ENCODE measurements at regions not wholly inside any gene's neighbourhood (a gene's known extent, or its start where the extent isn't known, plus 50 kb on each side); places are given as distances from the start of the nearest gene placed in this dataset.

GRCh38 chr21:43348170-43348766 is 78.7 kb downstream of the SIK1 start:
- no TSS peak for BruUV-seq (replicated peaks)
- Histone ChIP-seq H3K27ac (ENCODE audit: low read depth, low read length) (no peak overlapping the region), H3K4me3 (replicated peaks in 1 of 2; ENCODE audit: low read depth in 1 of 2, low read length in 2 of 2) (no peak overlapping the region), H3K9ac (ENCODE audit: low read length) (no peak overlapping the region), H3K9me3 (ENCODE audit: control insufficient read depth in 1 of 2, insufficient read depth in 1 of 2, low read depth in 1 of 2, low read length in 2 of 2) (no peaks in the 10 kb centered on the region), H4K20me1 (ENCODE audit: insufficient read depth) (no peaks in the 10 kb centered on the region), H3K79me2 (ENCODE audit: insufficient read depth, low read length) (no peaks in the 10 kb centered on the region), H3K36me3 (ENCODE audit: control insufficient read depth in 1 of 2, insufficient read depth in 2 of 2, low read length in 2 of 2) (no peaks in the 10 kb centered on the region), H2AFZ (ENCODE audit: low read depth, low read length, poor library complexity, severe bottlenecking) (no peak overlapping the region), H3K4me2 (ENCODE audit: low read length) (no peak overlapping the region), H3K27me3 (ENCODE audit: insufficient read depth, low read length) (no peaks in the 10 kb centered on the region), H3K9me2 (ENCODE audit: insufficient read depth) (no peaks in the 10 kb centered on the region), H3K4me1 (ENCODE audit: control insufficient read depth in 1 of 2, insufficient read depth in 2 of 2, low read length in 2 of 2) (peaks cover 0 to 13% of the 10 kb centered on the region in 2 experiments; a peak in 1 of 4 replicates)
- ChIA-PET POLR2A (no interaction called here), CTCF (no interaction called here), RAD21 (ENCODE audit: low non-redundant PET in 1 of 2, low total read pairs in 2 of 2, uncharacterized antibody in 2 of 2, unreplicated experiment in 2 of 2) (no interaction called here)
- no peak for TF ChIP-seq EZH2 (IDR thresholded peaks at IDR 0.05)
- no peak for TF ChIP-seq SP1 (IDR thresholded peaks at IDR 0.05; ENCODE audit: low read depth)
- no peak for TF ChIP-seq EZH2phosphoT487 (IDR thresholded peaks at IDR 0.05; ENCODE audit: borderline replicate concordance)
- no peak for TF ChIP-seq SRF (IDR thresholded peaks at IDR 0.05; ENCODE audit: low read depth)
- TF ChIP-seq ZBTB33 (IDR thresholded peaks at IDR 0.05; ENCODE audit: extremely low read depth, insufficient replicate concordance, low read length) = no peak
- TF ChIP-seq MAX (IDR thresholded peaks at IDR 0.05) = no peak
- no peak for TF ChIP-seq EGR1 (IDR thresholded peaks at IDR 0.05; ENCODE audit: low read depth)
- TF ChIP-seq SIN3A (IDR thresholded peaks at IDR 0.05; ENCODE audit: low read depth) = no peak
- no peak for TF ChIP-seq POLR2A (IDR thresholded peaks at IDR 0.05; ENCODE audit: borderline replicate concordance, extremely low read depth, insufficient read depth, insufficient read length)
- TF ChIP-seq TCF7L2 (IDR thresholded peaks at IDR 0.05; ENCODE audit: borderline replicate concordance, extremely low read depth, insufficient read depth, insufficient read length) = no peak
- TF ChIP-seq ZFX (IDR thresholded peaks at IDR 0.05) = no peak
- TF ChIP-seq CEBPB (IDR thresholded peaks at IDR 0.05; ENCODE audit: low read depth) = no peak
- TF ChIP-seq FOSL1 (IDR thresholded peaks at IDR 0.05; ENCODE audit: low read depth) = no peak
- TF ChIP-seq CTCF (IDR thresholded peaks at IDR 0.05 in 2 of 3, conservative IDR thresholded peaks at IDR 0.05 in 1 of 3; ENCODE audit: borderline replicate concordance in 1 of 3, insufficient read depth in 1 of 3, low read depth in 2 of 3, low read length in 2 of 3) = no peak
- no peak for DNase-seq (ENCODE audit: low read depth, low spot score)
- intact Hi-C loops (cut with micrococcal nuclease) = no loop called here
- no peak for ATAC-seq

Data from HCT116 (cell line).